Psoas muscle (tissue), 7 donors: ENCODE measurements at regions not wholly inside any gene's neighbourhood (a gene's known extent, or its start where the extent isn't known, plus 50 kb on each side); places are given as distances from the start of the nearest gene placed in this dataset.

ENCODE experiments used
- ATAC-seq, 4 donors: fragments of 200-7000 bp; cut with Tn5 transposase; one replicate each; pipeline ENCODE4 v1.9.1; 2020; ENCODE audit warnings: moderate library complexity in 3 of 4, mild to moderate bottlenecking in 2 of 4
- DNase-seq, 2 donors: peaks; one replicate each; pipeline ENCODE4 v3.0.0-alpha.2; 2020
- H3K27ac ChIP-seq: fragments of 200-600 bp; one replicate; pipeline ENCODE4 v1.8.0; 2022
- H3K27me3 ChIP-seq, 3 donors: fragments of 200-600 bp in 1 of 3; one replicate each; pipeline versions ENCODE4 v1.6.1 to v1.8.0; 2013 to 2022; ENCODE audit warnings: low read length in 2 of 3, mild to moderate bottlenecking in 2 of 3, moderate library complexity in 1 of 3; ENCODE audit not compliant: insufficient read depth in 3 of 3
- H3K36me3 ChIP-seq, 2 donors: fragments of 200-600 bp in 1 of 2; one replicate each; pipeline versions ENCODE4 v1.6.1 to v1.8.0; 2013 to 2022; ENCODE audit warnings: low read depth in 1 of 2, mild to moderate bottlenecking in 1 of 2, moderate library complexity in 1 of 2; ENCODE audit not compliant: insufficient read depth in 1 of 2
- H3K4me1 ChIP-seq: fragments of 200-600 bp; one replicate; pipeline ENCODE4 v1.8.0; 2022
- H3K4me3 ChIP-seq: fragments of 200-600 bp; one replicate; pipeline ENCODE4 v1.8.0; 2022; ENCODE audit warnings: mild to moderate bottlenecking
- H3K9me3 ChIP-seq: fragments of 200-600 bp; one replicate; pipeline ENCODE4 v1.8.0; 2022
- CTCF ChIP-seq: fragments of 200-600 bp; IDR thresholded peaks from one replicate; pipeline ENCODE4 v1.8.0; 2022; ENCODE audit warnings: antibody characterized with exemption
- WGBS, 3 donors: extraction: QIAGEN DNeasy Blood & Tissue Kit; methylation state at CpG; one replicate each; pipeline versions ENCODE4 v1.1.6 to v1.1.7; 2013; 5-methylcytosine and 5-hydroxymethylcytosine counted together
- intact Hi-C, 2 donors: fragments of 100-400 bp; cut with DNase I; formaldehyde crosslinking; loops; one replicate each; pipeline versions ENCODE4 v1.11.0 to v1.14.2; 2022
- donor health status: healthy with polysubstance abuse.
- donor health status: DM: no; HTN: no; CAD: no; lungs with moderate emphysema.
- donor health status: Bipolar disorder and iron deficiency.
- donor health status: healthy.
- donor health status: DM: yes; HTN: yes; CAD: no.
- donor health status: DM: no; HTN: no; CAD: no.
- donor health status: DM: yes; HTN: yes; CAD: no.

GRCh38 chr10:83736008-83736407 lies 403.3 kb upstream of the GHITM start:
- ATAC-seq (no peak), DNase-seq (no peak)
- intact Hi-C loops = no loop called here
- Histone ChIP-seq H3K9me3 (peaks cover 12% of the 10 kb centered on the region), H3K4me1 (no peaks in the 10 kb centered on the region), H3K27me3 (no peaks in the 10 kb centered on the region), H3K27ac (no peak overlapping the region), H3K36me3 (no peaks in the 10 kb centered on the region), H3K4me3 (no peak overlapping the region)
- WGBS, 3 donors = 37 to 44% (median 40%) methylated on average over 1 of the region's 1 CpG
- no peak for TF ChIP-seq CTCF

GRCh38 chr10:83750604-83751003 lies 388.7 kb upstream of the GHITM start:
- H3K36me3 ChIP-seq = no peaks in the 10 kb centered on the region
- H3K4me1 ChIP-seq = no peaks in the 10 kb centered on the region
- intact Hi-C loops = no loop called here
- no peak for TF ChIP-seq CTCF
- DNase-seq (no peak), ATAC-seq (no peak)
- no peaks in the 10 kb centered on the region for H3K27me3 ChIP-seq
- peaks cover 11% of the 10 kb centered on the region for H3K9me3 ChIP-seq
- no peak overlapping the region for H3K27ac ChIP-seq
- H3K4me3 ChIP-seq = no peak overlapping the region

- H3K9me3 ChIP-seq = peaks cover 11% of the 10 kb centered on the region
- intact Hi-C loops = no loop called here
These were observed 385.8 kb upstream of the GHITM start for GRCh38 chr10:83753490-83753889.

GRCh38 chr10:83754857-83755256 lies 384.5 kb upstream of the GHITM start:
- ATAC-seq (no peak), DNase-seq (no peak)
- Histone ChIP-seq H3K27ac (no peak overlapping the region), H3K27me3 (no peaks in the 10 kb centered on the region), H3K4me3 (no peak overlapping the region), H3K4me1 (no peaks in the 10 kb centered on the region), H3K9me3 (peaks cover 11% of the 10 kb centered on the region), H3K36me3 (no peaks in the 10 kb centered on the region)
- intact Hi-C loops = no loop called here
- WGBS, 3 donors = 45 to 64% (median 55%) methylated on average over 1 of the region's 1 CpG
- no peak for TF ChIP-seq CTCF

More at GRCh38 chr10:83753490-83753889, 385.8 kb upstream of the GHITM start:
- DNase-seq (no peak), ATAC-seq (no peak)
- Histone ChIP-seq H3K4me3 (no peak overlapping the region), H3K27me3 (no peaks in the 10 kb centered on the region), H3K36me3 (no peaks in the 10 kb centered on the region), H3K4me1 (no peaks in the 10 kb centered on the region), H3K27ac (no peak overlapping the region)
- TF ChIP-seq CTCF = no peak
- WGBS, 3 donors = 91 to 93% (median 91%) methylated on average over 2 of the region's 2 CpGs

GRCh38 chr10:83760142-83760541 lies 379.2 kb upstream of the GHITM start:
- no peaks in the 10 kb centered on the region for H3K9me3 ChIP-seq
- no peak for DNase-seq
- H3K27ac ChIP-seq = no peak overlapping the region
- TF ChIP-seq CTCF = no peak
- no peaks in the 10 kb centered on the region for H3K4me1 ChIP-seq
- no peak overlapping the region for H3K4me3 ChIP-seq
- no peaks in the 10 kb centered on the region for H3K27me3 ChIP-seq
- no peaks in the 10 kb centered on the region for H3K36me3 ChIP-seq
- no peak for ATAC-seq
- WGBS, 3 donors = 37 to 53% (median 47%) methylated on average over 2 of the region's 2 CpGs
- intact Hi-C loops = no loop called here
